HEK293T (cell line): ENCODE measurements at regions not wholly inside any gene's neighbourhood (a gene's known extent, or its start where the extent isn't known, plus 50 kb on each side); places are given as distances from the start of the nearest gene placed in this dataset.

Source experiments
- CTCF ChIA-PET: fragments of 350-600 bp; formaldehyde crosslinking; extraction: SDS; loops from one replicate; lab custom pipeline; 2021; ENCODE audit warnings: antibody characterized with exemption, inconsistent platforms; lab: Yijun Ruan, JAX
- POLR2A ChIA-PET: fragments of 350-600 bp; formaldehyde crosslinking; extraction: SDS; loops from one replicate; lab custom pipeline; 2020; ENCODE audit warnings: antibody characterized with exemption, inconsistent platforms; lab: Yijun Ruan, JAX
- DNase-seq: peaks from one replicate; pipeline ENCODE4 v3.0.0; 2012; ENCODE audit warnings: mixed read lengths; ENCODE audit errors: extremely low spot score
- ARNT ChIP-seq: fragments of 450-650 bp; IDR thresholded peaks from 2 replicates; pipeline ENCODE4 v1.6.1; 2017; ENCODE audit warnings: mild to moderate bottlenecking
- BHLHE40 ChIP-seq: fragments of 450-650 bp; IDR thresholded peaks from 2 replicates; pipeline ENCODE4 v1.6.1; 2016; ENCODE audit warnings: mild to moderate bottlenecking, moderate library complexity, borderline replicate concordance
- CTBP1 ChIP-seq: fragments of 450-650 bp; IDR thresholded peaks from 2 replicates; pipeline ENCODE4 v1.6.1; 2016; ENCODE audit warnings: borderline replicate concordance
- ELF4 ChIP-seq: fragments of 450-650 bp; IDR thresholded peaks from 2 replicates; pipeline ENCODE4 v1.6.1; 2017; ENCODE audit warnings: antibody characterized with exemption
- FOXA1 ChIP-seq: fragments of 450-650 bp; IDR thresholded peaks from 2 replicates; pipeline ENCODE4 v1.6.1; 2016; ENCODE audit warnings: mild to moderate bottlenecking
- FOXK2 ChIP-seq: fragments of 450-650 bp; IDR thresholded peaks from 2 replicates; pipeline ENCODE4 v1.6.1; 2016; ENCODE audit warnings: mild to moderate bottlenecking
- FOXM1 ChIP-seq: fragments of 450-650 bp; IDR thresholded peaks from 2 replicates; pipeline ENCODE4 v1.6.1; 2017; ENCODE audit warnings: mild to moderate bottlenecking, borderline replicate concordance
- HDGF ChIP-seq: fragments of 450-650 bp; IDR thresholded peaks from 2 replicates; pipeline ENCODE4 v1.6.1; 2017; ENCODE audit warnings: antibody characterized with exemption, borderline replicate concordance
- L3MBTL2 ChIP-seq: fragments of 450-650 bp; conservative IDR thresholded peaks from 2 replicates; pipeline ENCODE4 v1.6.1; 2016; ENCODE audit warnings: mild to moderate bottlenecking
- LEF1 ChIP-seq: fragments of 450-650 bp; IDR thresholded peaks from 2 replicates; pipeline ENCODE4 v1.6.1; 2017; ENCODE audit warnings: mild to moderate bottlenecking, borderline replicate concordance
- NFRKB ChIP-seq: fragments of 450-650 bp; IDR thresholded peaks from 2 replicates; pipeline ENCODE4 v1.6.1; 2016; ENCODE audit warnings: mild to moderate bottlenecking, moderate library complexity
- SP1 ChIP-seq: fragments of 450-650 bp; IDR thresholded peaks from 2 replicates; pipeline ENCODE4 v1.6.1; 2017
- SUZ12 ChIP-seq: fragments of 450-650 bp; IDR thresholded peaks from 2 replicates; pipeline ENCODE4 v1.6.1; 2016; ENCODE audit warnings: mild to moderate bottlenecking
- TARDBP ChIP-seq: fragments of 450-650 bp; IDR thresholded peaks from 2 replicates; pipeline ENCODE4 v1.6.1; 2016
- ZNF384 ChIP-seq: fragments of 450-650 bp; IDR thresholded peaks from 2 replicates; pipeline ENCODE4 v1.6.1; 2016
- TF ChIP-seq, protein P1 (sequence below): fragments of 450-650 bp; IDR thresholded peaks from 2 replicates; pipeline ENCODE4 v1.6.1; 2016

DNA sequence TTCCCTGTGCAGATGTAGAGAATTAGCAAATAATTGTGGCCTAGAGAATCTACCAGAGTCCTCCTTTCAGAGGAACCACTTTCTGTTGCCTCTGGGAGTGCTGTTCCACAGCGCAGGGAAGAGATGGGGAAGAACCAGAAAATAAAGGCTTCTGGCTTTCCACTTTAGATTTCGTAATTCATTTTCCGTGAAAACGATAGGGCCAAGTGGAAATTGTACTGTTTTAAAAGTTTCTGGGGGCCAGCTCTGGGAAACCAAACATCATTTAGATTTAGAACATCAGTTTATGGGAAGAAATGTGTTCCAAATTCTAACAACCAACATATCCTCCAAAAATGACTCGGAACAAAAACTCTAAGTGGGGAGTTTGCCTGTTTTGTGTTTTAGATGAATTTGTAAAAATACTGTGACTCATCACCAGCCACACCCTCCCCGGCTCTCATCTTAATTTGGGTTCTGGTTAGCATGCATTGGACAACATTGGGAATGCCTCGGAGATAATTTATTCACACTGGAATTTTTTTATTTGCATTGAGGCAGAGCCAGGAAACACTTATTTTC, 65.2 kb upstream of the LNX1 start:
- no peak for TF ChIP-seq L3MBTL2
- TF ChIP-seq TARDBP: no peak
- TF ChIP-seq CTBP1: no peak
- TF ChIP-seq ARNT: no peak
- TF ChIP-seq HDGF: no peak
- no peak for TF ChIP-seq SP1
- no peak for TF ChIP-seq FOXK2
- no peak for TF ChIP-seq SUZ12
- no peak for TF ChIP-seq ZNF384
- TF ChIP-seq BHLHE40: no peak
- no peak for TF ChIP-seq FOXA1
- TF ChIP-seq LEF1: no peak
- TF ChIP-seq, protein P1, sequence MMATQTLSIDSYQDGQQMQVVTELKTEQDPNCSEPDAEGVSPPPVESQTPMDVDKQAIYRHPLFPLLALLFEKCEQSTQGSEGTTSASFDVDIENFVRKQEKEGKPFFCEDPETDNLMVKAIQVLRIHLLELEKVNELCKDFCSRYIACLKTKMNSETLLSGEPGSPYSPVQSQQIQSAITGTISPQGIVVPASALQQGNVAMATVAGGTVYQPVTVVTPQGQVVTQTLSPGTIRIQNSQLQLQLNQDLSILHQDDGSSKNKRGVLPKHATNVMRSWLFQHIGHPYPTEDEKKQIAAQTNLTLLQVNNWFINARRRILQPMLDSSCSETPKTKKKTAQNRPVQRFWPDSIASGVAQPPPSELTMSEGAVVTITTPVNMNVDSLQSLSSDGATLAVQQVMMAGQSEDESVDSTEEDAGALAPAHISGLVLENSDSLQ: no peak
- no peak for TF ChIP-seq NFRKB
- no peak for TF ChIP-seq FOXM1
- no peak for TF ChIP-seq ELF4
- POLR2A ChIA-PET: no interaction called here
- DNase-seq: no peak
- CTCF ChIA-PET: no interaction called here

DNA sequence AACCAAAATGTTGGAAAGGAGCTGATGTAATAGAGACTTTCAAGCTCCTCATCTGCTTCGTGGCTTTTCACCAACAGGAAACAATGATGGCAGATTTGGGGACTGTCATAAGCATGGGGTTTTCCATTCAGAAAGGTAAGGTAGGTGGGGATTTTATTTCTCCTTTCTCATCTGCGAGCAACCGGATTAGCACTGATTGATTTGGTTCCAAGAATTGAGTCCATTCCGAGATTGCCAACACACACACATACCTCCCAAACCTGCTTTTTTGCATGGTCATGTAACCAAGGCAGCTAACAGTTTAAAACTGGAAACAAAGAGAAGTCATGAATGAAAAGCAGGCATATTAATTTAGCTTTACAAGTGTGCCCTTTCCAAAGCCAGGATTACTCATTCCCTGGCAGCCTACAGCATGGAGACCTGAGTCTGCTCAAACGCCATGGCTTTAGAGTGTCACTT, 63.0 kb upstream of the LNX1 start:
- POLR2A ChIA-PET: no interaction called here
- TF ChIP-seq NFRKB (no peak), TARDBP (no peak), SUZ12 (no peak), L3MBTL2 (no peak), HDGF (no peak), ZNF384 (no peak), FOXK2 (no peak)
- TF ChIP-seq, protein P1: no peak
- CTCF ChIA-PET: interaction anchor here (0.7 kb wide), 1 partner anchor 580 kb away, joined by 3 read pairs; no protein-coding TSS in a partner anchor
- no peak for DNase-seq

DNA sequence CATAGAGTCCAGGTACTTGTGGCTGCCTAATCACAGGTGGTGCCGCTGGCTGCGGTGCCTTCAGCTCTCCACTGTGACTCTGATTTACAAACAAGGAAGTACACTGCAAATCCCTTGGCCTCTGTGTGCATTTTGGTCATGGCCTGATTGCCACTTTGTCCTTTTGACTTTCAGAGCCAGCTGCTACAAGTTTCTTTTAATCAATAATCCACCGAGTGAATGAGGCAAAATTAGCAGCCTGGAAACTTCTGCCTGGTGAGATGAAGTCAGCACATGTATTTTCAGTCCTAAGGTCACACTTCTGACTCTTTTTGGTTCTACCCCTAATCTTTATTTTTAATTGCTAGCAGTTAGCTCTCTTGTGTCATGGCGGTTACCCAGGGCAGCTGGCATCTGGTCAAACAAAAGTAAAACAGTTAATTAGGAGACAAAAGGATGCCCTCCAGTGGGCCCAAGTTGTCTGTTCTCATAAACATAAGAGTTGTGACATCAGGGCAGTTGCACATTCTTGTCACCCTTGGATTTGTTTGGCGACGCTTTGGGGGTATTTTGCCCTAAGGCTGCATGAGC, 62.3 kb upstream of the LNX1 start:
- ChIA-PET POLR2A (no interaction called here), CTCF (interaction anchor here (0.7 kb wide), 1 partner anchor 581 kb away, joined by 3 read pairs; no protein-coding TSS in a partner anchor)
- no peak for DNase-seq
- no peak for TF ChIP-seq HDGF
- no peak for TF ChIP-seq L3MBTL2
- no peak for TF ChIP-seq SP1
- TF ChIP-seq, protein P1: no peak
- no peak for TF ChIP-seq BHLHE40
- no peak for TF ChIP-seq FOXA1
- TF ChIP-seq FOXK2: no peak
- TF ChIP-seq TARDBP: no peak
- no peak for TF ChIP-seq NFRKB
- TF ChIP-seq ZNF384: no peak
- no peak for TF ChIP-seq CTBP1

DNA sequence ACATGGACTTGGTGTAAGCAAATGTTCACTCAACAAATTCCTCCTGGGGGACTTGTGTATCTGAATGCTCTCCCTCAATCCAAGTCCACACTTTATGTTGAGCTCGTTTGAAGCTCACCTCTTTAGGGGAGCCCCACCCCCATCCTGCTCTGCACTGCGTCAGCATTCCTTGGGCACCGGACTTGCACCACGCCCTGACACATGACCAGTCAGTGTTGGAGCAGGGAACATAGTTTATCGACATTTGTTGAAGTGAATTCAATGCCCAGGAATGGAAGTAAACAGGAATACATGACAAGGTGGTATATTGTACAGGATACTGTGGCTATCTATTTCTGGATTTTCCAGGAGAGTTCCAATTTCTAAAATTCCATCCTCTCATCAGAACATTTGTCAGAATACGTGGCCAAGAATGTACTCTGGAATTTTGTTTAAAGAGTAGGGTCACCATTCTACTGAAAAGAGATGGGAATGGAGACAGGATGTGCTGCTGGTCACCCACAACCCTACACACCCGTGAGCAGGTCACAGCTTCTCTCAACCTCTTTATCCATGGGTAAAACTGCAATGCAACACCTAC, 60.0 kb upstream of the LNX1 start:
- ChIA-PET POLR2A (no interaction called here), CTCF (interaction anchor here (0.5 kb wide), 1 partner anchor 966 kb away, joined by 3 read pairs; no protein-coding TSS in a partner anchor)
- TF ChIP-seq FOXA1 (no peak), ELF4 (no peak), BHLHE40 (no peak), FOXM1 (no peak), TARDBP (no peak)
- DNase-seq: no peak

GRCh38 chr4:53649357-53649756, 58.1 kb upstream of the LNX1 start:
- TF ChIP-seq FOXK2 (no peak), CTBP1 (no peak), L3MBTL2 (no peak), FOXA1 (no peak), ZNF384 (no peak), FOXM1 (no peak), ARNT (no peak), ELF4 (no peak), BHLHE40 (no peak), TARDBP (no peak), SUZ12 (no peak), NFRKB (no peak), LEF1 (no peak), SP1 (no peak), HDGF (no peak)
- TF ChIP-seq, protein P1: no peak
- DNase-seq: no peak
- CTCF ChIA-PET: no interaction called here
- POLR2A ChIA-PET: no interaction called here
